ENCODE measurements at regions not wholly inside any gene's neighbourhood (a gene's known extent, or its start where the extent isn't known, plus 50 kb on each side); places are given as distances from the start of the nearest gene placed in this dataset.

- intact Hi-C loops (cut with DNase I) = no loop called here
- H3K4me1 ChIP-seq = no peaks in the 10 kb centered on the region
- ATAC-seq = no peak
These were observed 290.8 kb downstream of the RPAP3 start for GRCh38 chr12:47415054-47415453.

GRCh38 chr12:47414511-47414910, 291.3 kb downstream of the RPAP3 start:
- Histone ChIP-seq H3K4me3 (no peak overlapping the region), H3K4me1 (no peaks in the 10 kb centered on the region), H3K27me3 (no peaks in the 10 kb centered on the region), H3K9me3 (no peaks in the 10 kb centered on the region), H3K36me3 (no peaks in the 10 kb centered on the region), H3K27ac (no peak overlapping the region)
- intact Hi-C loops (cut with DNase I) = no loop called here
- no peak for TF ChIP-seq POLR2A (IDR thresholded peaks at IDR 0.05)
- TF ChIP-seq CTCF (IDR thresholded peaks at IDR 0.05) = no peak
- DNase-seq (no peak), ATAC-seq (no peak)
- 58% methylated on average over 3 of the region's 3 CpGs for WGBS (ENCODE audit: insufficient coverage, low coverage, low lambda C conversion rate, missing lambda C conversion rate)

More at GRCh38 chr12:47415054-47415453, 290.8 kb downstream of the RPAP3 start:
- DNase-seq = no peak
- Histone ChIP-seq H3K4me3 (no peak overlapping the region), H3K36me3 (no peaks in the 10 kb centered on the region), H3K27me3 (no peaks in the 10 kb centered on the region), H3K27ac (no peak overlapping the region), H3K9me3 (no peaks in the 10 kb centered on the region)
- TF ChIP-seq CTCF (IDR thresholded peaks at IDR 0.05) (no peak), POLR2A (IDR thresholded peaks at IDR 0.05) (no peak)
- WGBS (ENCODE audit: insufficient coverage, low coverage, low lambda C conversion rate, missing lambda C conversion rate) = 40% methylated on average over 4 of the region's 4 CpGs

GRCh38 chr12:47413806-47414205, 292.0 kb downstream of the RPAP3 start:
- no peaks in the 10 kb centered on the region for H3K27me3 ChIP-seq
- DNase-seq = no peak
- H3K27ac ChIP-seq = no peak overlapping the region
- peak in 1 of 4 donors; percentile 28 for ATAC-seq
- no peaks in the 10 kb centered on the region for H3K4me1 ChIP-seq
- H3K9me3 ChIP-seq = no peaks in the 10 kb centered on the region
- intact Hi-C loops (cut with DNase I) = no loop called here
- H3K4me3 ChIP-seq = no peak overlapping the region
- TF ChIP-seq POLR2A (IDR thresholded peaks at IDR 0.05) = no peak
- TF ChIP-seq CTCF (IDR thresholded peaks at IDR 0.05) = no peak
- no peaks in the 10 kb centered on the region for H3K36me3 ChIP-seq

- no peaks in the 10 kb centered on the region for H3K27me3 ChIP-seq
- 87% methylated on average over 3 of the region's 3 CpGs for WGBS (ENCODE audit: insufficient coverage, low coverage, low lambda C conversion rate, missing lambda C conversion rate)
- TF ChIP-seq POLR2A (IDR thresholded peaks at IDR 0.05) (no peak), CTCF (IDR thresholded peaks at IDR 0.05) (no peak)
- no peak overlapping the region for H3K27ac ChIP-seq
- no peaks in the 10 kb centered on the region for H3K4me1 ChIP-seq
- no peak for DNase-seq
- intact Hi-C loops (cut with DNase I) = no loop called here
- no peak overlapping the region for H3K4me3 ChIP-seq
- no peaks in the 10 kb centered on the region for H3K9me3 ChIP-seq
- no peak for ATAC-seq
- H3K36me3 ChIP-seq = no peaks in the 10 kb centered on the region
These were observed 293.1 kb downstream of the RPAP3 start for GRCh38 chr12:47412601-47413236.

GRCh38 chr12:47411966-47412365, 293.9 kb downstream of the RPAP3 start:
- TF ChIP-seq CTCF (IDR thresholded peaks at IDR 0.05) = no peak
- TF ChIP-seq POLR2A (IDR thresholded peaks at IDR 0.05) = no peak
- intact Hi-C loops (cut with DNase I) = no loop called here
- DNase-seq = no peak
- Histone ChIP-seq H3K4me1 (no peaks in the 10 kb centered on the region), H3K4me3 (no peak overlapping the region), H3K27ac (no peak overlapping the region), H3K36me3 (no peaks in the 10 kb centered on the region), H3K9me3 (no peaks in the 10 kb centered on the region), H3K27me3 (no peaks in the 10 kb centered on the region)
- ATAC-seq = no peak
